Activated CD8-positive, alpha-beta memory T cell treated with anti-CD3 and anti-CD28 coated beads for 48 hours (primary cell): ENCODE measurements at regions not wholly inside any gene's neighbourhood (a gene's known extent, or its start where the extent isn't known, plus 50 kb on each side); places are given as distances from the start of the nearest gene placed in this dataset.

Experiments
- DNase-seq, 3 experiments: peaks; one replicate each; pipeline ENCODE4 v3.0.0-alpha.2; 2020; ENCODE audit warnings: low read depth in 2 of 3, low spot score in 2 of 3

DNA sequence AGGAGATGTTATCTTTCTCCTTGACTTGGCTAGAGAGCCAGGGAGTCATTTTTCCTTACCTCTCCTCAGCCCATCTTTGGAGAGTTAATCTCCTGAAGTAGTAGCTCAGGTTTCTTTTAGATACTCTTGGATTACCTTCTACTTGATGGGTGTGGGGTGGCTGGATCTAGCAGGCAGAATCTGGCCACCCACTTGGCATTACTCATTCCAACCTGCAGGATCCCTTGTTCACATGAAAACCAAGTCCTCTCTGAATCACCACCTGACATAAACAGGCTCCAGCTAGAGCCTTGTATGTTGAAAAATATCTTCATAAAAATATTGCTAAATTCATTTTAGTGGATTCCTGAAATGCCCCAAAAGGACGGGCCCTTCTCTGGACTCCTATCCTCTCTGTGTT, 250.6 kb upstream of the PLET1 start:
- no peak for DNase-seq

DNA sequence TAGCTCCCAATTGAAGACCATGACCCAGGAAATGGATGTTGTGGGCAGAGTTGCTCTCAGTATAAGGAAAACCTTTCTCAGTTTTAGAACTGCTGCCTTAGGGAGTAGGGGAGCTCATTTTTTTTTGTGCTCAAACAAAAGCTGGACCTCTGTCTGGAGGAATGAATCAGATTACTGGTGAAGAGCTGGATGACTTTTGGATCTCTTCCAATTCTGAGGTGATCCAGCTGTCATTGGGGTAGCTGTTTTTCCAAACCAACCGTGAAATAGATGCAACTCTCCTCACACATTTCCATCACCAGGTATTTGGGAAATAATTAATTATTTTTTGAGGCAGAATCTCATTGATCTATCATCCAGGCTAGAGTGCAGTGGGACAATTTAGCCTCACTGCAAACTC, 251.3 kb upstream of the PLET1 start:
- DNase-seq: no peak

DNA sequence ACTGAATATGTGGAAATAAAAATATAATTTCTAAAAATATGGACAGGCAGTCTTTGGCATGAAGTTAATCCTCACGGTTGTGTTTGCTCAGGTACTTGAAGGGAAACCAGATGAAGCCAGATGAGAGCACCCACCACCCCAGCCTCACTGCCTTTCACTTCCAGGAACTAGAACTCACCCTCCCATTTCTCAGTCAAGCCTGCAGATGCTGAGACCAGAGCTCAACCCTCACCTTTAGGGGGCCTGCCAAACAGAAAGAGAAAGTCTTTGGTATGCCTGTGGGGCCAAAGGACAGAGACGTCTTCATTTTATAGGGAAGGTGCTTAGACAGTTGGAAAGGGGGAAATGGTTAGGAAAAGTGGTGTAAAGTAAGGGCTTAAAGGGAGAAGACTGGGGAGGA, 252.8 kb upstream of the PLET1 start:
- DNase-seq: no peak

- DNase-seq: no peak
Measured at GRCh38 chr11:112514011-112514740, 253.5 kb upstream of the PLET1 start.

GRCh38 chr11:112516261-112516660, 255.6 kb upstream of the PLET1 start:
- no peak for DNase-seq

DNA sequence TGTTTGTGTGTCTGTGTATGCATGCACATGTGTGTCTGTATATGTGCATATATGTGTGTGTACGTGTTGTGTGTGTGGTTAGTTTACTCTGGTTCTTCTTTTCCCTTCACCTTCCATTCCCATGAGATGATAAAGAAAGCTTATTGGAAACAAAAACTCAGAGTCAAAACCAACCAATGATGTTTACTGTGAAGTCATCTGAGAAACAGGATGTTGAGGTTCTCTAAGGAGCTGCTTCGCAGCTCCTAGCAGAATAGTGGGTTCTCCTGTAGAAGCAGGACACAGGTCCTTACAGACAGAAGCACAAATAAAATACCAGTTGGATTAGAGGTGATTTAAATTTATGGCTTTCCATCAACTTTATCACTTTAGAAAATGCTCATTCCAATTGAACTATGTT, 256.1 kb upstream of the PLET1 start:
- DNase-seq: no peak

GRCh38 chr11:112518371-112518770, 257.7 kb upstream of the PLET1 start:
- DNase-seq: no peak

DNA sequence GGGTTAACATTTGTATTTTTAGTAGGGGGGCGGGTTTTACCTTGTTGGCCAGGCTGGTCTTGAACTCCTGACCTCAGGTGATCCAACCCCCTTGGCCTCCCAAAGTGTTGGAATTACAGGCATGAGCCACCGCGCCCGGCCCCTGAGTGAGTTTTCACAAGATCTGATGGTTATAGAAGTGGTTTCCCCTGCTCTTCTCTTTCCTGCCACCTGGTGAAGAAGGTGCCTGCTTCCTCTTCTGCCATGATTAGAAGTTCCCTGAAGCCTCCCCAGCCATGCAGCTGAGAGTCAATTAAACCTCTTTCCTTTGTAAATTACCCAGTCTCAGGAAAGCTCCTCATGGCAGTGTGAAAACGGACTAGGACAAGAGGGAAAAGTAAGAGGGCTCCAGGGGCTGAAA, 259.1 kb upstream of the PLET1 start:
- DNase-seq: no peak

- no peak for DNase-seq
Measured at GRCh38 chr11:112520354-112520753, 259.7 kb upstream of the PLET1 start.

- DNase-seq: no peak
Measured at GRCh38 chr11:112522536-112522935, 261.9 kb upstream of the PLET1 start.

DNA sequence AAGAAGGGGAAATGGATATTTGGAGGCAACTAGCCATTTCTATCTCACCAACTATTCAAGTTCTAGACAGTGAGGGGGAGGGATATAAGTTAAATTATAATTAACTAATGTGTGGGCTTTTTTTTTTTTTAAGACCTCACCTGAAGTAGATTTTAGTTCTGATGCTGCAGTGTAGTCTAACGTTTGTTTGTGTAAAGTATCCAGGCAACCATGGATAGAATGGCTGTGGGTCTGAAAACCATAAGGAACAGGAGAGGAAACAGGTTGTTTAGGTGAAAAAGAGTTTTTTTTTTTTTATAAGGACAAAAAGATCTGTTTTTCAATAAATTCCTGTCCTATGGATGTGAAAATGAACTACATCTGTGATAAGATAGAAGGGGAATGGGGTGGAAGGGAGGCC, 262.4 kb upstream of the PLET1 start:
- no peak for DNase-seq

- no peak for DNase-seq
Measured at GRCh38 chr11:112523477-112523876, 262.8 kb upstream of the PLET1 start.

DNA sequence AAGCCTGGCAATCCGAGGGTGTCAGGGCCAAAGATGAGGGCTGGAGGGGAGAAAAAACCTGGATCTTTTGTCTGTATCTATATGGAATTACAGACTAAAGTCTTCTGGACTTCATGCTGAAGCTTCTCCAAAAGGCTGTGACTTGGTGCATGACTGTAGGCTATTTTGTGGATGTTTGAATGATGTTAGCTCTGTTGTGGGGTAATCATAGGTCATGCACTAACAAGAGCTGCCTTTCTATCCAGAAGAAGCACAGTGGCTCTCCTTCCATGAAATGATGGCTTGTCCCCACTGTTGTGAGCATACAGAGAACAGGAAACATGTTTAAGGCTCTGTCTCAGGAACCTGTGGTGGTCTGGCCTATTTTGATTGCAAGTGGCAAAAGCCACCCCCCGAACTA, 263.3 kb upstream of the PLET1 start:
- no peak for DNase-seq

DNA sequence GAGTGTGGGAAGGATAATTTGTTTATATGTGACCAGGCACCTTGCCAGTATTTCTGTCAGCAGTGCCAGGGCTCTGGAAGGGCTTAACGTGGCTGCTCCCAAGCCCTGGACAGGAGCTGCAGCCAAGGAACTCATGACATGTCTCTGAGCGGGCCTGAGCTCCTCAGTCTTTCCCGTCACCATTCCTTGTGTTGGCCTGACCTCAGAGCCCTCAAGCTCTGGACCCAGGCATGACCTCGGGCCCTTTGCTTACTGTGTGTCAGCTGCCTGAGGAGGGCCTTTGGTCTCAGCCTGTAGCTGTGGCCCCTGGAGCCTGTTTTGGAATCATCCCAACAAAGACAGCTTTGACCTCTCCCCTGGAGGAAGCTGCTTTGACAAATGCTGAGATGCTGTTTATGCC, 264.1 kb upstream of the PLET1 start:
- no peak for DNase-seq

DNA sequence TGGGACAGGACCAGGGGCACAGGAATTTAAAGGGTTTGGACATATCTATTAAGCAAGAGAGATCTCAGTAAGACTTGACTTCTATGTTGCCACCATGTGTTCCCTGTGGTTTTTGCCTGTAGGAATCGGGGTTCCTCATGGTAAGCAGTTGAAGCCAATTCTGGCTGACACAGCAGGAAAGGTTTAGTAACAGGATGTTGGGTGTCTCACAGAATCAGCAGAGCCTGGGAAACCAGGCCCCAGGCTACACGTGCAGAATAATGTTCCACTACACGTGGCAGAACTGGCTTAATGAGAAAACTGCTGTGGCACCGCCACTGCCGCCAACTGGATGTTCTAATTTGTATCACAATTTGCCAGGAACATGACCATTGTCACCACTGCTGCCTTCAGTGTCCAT, 264.6 kb upstream of the PLET1 start:
- DNase-seq: no peak

GRCh38 chr11:112525844-112526590, 265.4 kb upstream of the PLET1 start:
- no peak for DNase-seq

DNA sequence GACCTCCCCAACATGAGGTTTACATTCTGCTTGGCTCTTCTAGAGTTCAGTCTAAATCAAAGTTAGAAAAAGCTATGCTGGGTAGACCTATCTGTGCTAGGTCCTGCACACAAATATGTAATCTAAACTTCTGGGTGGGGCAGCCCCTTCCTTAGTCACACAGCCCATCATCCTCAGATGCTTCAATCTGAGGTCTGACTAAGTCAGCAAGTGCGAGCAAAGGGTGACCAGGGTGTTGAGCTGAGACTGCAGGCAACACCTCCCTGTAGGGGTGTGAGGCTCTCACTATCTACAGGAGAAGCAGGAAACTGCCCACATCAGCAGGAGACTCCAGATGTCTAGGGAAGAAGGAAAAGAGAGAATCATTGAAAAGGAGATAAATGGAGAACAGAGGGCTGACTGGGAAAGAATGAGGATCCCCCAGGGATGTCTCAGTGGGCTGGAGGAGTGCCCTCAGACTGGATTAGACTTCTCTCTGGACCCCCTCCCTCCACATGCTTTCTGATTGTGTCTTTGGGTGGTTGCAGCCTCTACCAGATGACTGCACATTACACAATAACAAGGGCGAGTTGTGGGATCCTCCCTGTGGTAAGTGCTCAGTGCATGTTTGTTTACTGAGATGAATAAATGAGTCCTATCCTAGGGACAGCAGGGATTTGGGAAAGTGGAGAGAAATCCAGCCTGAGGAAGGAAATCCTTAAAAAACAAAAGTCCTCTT, 266.2 kb upstream of the PLET1 start:
- no peak for DNase-seq

- DNase-seq: no peak
Measured at GRCh38 chr11:112529071-112529470, 268.4 kb upstream of the PLET1 start.

DNA sequence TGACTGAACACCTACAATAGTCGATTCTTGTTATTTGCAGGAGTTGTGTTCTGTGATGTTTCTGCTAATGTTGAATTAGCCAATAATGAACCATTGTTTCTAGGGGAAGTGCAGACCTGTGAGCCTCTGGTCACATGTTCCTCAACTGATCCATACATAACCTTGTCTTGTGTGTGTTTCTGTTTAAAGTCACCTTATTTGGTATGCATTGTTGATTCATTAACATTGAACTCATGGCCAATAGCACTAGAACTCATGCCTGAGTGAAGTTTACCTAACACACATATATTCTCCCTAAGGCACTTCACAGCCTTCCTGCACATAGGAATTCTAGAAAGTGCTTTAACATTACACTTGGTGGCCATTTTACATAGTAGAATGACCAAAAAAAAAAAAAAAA, 271.8 kb upstream of the PLET1 start:
- no peak for DNase-seq

DNA sequence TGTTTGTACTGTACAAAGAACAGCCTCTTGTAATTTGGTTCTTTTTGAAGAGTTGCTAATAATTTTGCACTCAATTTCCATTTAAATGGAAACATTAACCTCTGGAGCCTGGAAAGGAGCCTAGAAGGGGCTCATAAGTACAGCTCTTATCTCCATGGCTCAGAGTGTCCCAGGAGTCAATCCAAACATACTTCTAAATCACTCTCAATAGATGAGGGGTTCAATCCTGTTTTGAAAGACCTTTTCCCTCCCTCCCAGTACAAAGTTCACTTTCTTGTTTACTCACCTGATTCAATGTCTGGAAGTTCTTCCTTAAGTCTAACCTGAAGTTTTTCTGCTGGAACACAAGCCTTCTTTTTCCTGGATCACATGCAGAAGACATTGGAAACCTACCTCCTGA, 273.0 kb upstream of the PLET1 start:
- no peak for DNase-seq

GRCh38 chr11:112534208-112534607, 273.5 kb upstream of the PLET1 start:
- no peak for DNase-seq

GRCh38 chr11:112537026-112537425, 276.4 kb upstream of the PLET1 start:
- no peak for DNase-seq
